ENCODE measurements at regions not wholly inside any gene's neighbourhood (a gene's known extent, or its start where the extent isn't known, plus 50 kb on each side); places are given as distances from the start of the nearest gene placed in this dataset.

DNA sequence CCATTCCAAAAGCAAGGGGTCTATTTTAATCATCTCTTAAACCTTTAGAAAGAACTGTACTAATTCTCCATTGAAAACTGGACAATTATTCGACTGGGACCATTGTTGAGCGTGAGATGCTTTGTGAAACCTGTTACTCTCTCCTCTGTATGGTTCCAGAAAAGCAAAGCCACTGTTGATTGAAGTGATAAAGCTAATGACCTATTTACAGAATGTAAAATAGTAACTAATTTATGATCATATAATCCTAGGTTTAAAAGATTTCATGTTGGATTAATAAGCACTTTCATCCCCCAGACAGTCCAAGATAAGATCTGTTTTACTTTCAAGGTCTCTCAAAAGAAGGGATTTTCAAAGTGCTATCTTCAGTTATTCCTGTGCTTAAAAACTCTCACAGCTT lies 614.5 kb downstream of the TMA16 start:
- TF ChIP-seq, protein P1, sequence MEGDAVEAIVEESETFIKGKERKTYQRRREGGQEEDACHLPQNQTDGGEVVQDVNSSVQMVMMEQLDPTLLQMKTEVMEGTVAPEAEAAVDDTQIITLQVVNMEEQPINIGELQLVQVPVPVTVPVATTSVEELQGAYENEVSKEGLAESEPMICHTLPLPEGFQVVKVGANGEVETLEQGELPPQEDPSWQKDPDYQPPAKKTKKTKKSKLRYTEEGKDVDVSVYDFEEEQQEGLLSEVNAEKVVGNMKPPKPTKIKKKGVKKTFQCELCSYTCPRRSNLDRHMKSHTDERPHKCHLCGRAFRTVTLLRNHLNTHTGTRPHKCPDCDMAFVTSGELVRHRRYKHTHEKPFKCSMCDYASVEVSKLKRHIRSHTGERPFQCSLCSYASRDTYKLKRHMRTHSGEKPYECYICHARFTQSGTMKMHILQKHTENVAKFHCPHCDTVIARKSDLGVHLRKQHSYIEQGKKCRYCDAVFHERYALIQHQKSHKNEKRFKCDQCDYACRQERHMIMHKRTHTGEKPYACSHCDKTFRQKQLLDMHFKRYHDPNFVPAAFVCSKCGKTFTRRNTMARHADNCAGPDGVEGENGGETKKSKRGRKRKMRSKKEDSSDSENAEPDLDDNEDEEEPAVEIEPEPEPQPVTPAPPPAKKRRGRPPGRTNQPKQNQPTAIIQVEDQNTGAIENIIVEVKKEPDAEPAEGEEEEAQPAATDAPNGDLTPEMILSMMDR (conservative IDR thresholded peaks at IDR 0.05; ENCODE audit: low read length): no peak
- no peak for TF ChIP-seq EZH2phosphoT487 (IDR thresholded peaks at IDR 0.05; ENCODE audit: borderline replicate concordance, low read depth, low read length)

Measured in OCI-LY7 (cell line).